ENCODE measurements at regions not wholly inside any gene's neighbourhood (a gene's known extent, or its start where the extent isn't known, plus 50 kb on each side); places are given as distances from the start of the nearest gene placed in this dataset.

- no peak for DNase-seq (ENCODE audit: low read depth, low spot score)
Observed at GRCh38 chr4:29423836-29424721, 1296.1 kb upstream of the PCDH7 start.

- no peak for DNase-seq (ENCODE audit: low read depth, low spot score)
Observed at GRCh38 chr4:29453303-29453820, 1266.8 kb upstream of the PCDH7 start.

DNA sequence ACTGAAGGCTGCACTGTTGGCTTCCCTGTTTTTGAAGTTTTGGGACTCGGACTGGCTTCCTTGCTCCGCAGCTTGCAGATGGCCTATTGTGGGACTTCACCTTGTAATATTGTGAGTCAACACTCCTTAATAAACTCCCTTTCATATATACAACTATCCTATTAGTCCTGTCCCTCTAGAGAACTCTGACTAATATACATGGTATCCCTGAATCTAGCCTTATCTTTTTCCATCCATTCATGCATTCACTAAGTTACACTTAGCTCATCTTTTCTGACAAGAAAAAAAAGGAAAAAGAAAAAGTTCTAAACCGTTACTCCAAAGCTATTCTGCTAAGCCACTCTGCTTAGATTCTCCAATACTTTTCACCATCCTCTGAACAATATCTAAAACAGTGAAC, 1260.2 kb upstream of the PCDH7 start:
- no peak for DNase-seq (ENCODE audit: low read depth, low spot score)

DNA sequence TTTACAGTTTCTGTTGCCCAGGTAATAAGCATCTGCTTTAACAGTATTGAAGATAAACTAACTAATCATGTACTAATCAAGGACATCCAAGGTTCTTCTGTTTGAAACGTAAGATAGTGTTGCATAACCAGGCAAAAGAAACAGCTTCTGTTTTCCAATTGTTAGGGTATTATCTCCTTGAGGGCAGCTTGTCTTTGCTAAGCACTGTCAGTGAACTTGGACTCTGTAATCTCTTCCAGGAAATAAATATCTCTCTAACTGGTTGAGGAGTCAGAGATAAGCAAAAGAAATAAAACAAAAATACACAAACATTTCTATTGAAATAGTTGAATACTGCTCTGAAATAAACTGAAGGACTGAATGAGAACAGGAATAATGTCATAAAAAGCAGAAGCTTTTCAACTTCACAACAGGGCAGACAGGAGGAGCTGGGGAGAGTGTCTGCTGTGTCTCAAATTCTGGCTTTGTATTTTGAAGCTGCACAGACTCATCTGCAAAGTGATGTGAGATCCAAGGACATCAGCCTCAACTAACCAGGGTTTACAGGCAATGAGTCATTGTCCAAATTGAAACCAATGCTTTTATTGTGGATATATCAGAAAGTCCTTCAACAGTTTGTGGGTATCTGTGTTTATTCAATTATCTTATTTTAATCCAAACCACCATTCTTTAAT, 1253.0 kb upstream of the PCDH7 start:
- DNase-seq (ENCODE audit: low read depth, low spot score), result no peak
